D721Med (cell line): ENCODE measurements at regions not wholly inside any gene's neighbourhood (a gene's known extent, or its start where the extent isn't known, plus 50 kb on each side); places are given as distances from the start of the nearest gene placed in this dataset.

Source experiments
- DNase-seq: peaks from one replicate; pipeline ENCODE4 v3.0.0; 2011; ENCODE audit warnings: low spot score; ENCODE audit not compliant: insufficient read length
- FAIRE-seq: peaks from 2 replicates; lab custom pipeline; 2011; peaks lifted over from hg19 to GRCh38; lab: Jason Lieb, UNC
- CTCF ChIP-seq: IDR thresholded peaks from 2 replicates; pipeline ENCODE4 v1.5.1; 2012; ENCODE audit warnings: mild to moderate bottlenecking, control low read depth; ENCODE audit not compliant: insufficient read depth; ENCODE audit errors: missing control alignments

DNA sequence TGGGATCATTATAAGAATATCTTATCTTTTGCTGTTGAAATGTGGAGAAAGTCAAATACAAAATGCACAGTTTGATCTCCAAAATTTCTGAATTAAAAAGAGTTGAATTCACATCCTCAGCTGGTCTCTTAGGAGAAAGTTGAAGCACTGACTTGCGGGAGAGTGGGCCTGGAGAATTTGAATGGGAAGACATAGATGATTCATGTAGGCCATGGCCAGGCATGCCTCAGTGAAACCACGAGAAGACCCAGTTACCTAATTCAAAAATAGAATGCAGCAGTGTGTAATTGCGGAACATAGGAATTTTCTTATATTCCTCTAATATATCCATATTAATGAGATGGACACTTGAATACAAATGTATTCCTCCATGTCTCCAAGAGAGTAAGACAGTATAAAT, 53.0 kb upstream of the DTNBP1 start:
- DNase-seq = no peak
- no peak for FAIRE-seq
- no peak for TF ChIP-seq CTCF

- no peak for FAIRE-seq
- no peak for TF ChIP-seq CTCF
- no peak for DNase-seq
Measured at GRCh38 chr6:15715060-15715459, 52.2 kb upstream of the DTNBP1 start.

GRCh38 chr6:15714658-15715057, 51.8 kb upstream of the DTNBP1 start:
- FAIRE-seq = no peak
- DNase-seq = no peak

DNA sequence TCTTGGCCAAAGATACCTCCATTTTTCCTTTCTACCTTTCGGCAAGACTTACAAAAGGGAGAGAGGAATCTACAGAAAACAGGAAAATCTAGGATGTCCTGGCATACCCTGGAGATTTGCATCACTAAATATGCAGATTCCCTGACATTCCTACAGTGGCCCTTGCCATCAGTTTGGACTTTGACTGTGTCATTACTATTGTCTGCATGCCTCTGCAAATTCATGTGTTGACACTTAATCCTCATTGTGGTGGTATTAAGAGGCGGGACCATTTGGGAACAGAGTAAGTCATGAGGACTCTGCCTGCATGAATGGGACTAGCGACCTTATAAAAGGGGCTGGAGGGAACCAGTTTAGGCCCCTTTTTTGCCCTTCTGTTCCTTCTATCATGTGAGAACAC, 50.5 kb upstream of the DTNBP1 start:
- FAIRE-seq (no peak), DNase-seq (no peak)
- TF ChIP-seq CTCF = no peak

More at GRCh38 chr6:15714658-15715057, 51.8 kb upstream of the DTNBP1 start:
- no peak for TF ChIP-seq CTCF

- TF ChIP-seq CTCF = no peak
- FAIRE-seq (no peak), DNase-seq (no peak)
Measured at GRCh38 chr6:15712797-15713196, 50.0 kb upstream of the DTNBP1 start.
